ENCODE measurements at regions not wholly inside any gene's neighbourhood (a gene's known extent, or its start where the extent isn't known, plus 50 kb on each side); places are given as distances from the start of the nearest gene placed in this dataset.

- TF ChIP-seq AFF4 (CRISPR knock-in tag; IDR thresholded peaks at IDR 0.05; ENCODE audit: borderline replicate concordance) = no peak
- TF ChIP-seq KAT7 (CRISPR knock-in tag; IDR thresholded peaks at IDR 0.05; ENCODE audit: borderline replicate concordance) = no peak
- no peak for TF ChIP-seq ZNF425 (CRISPR knock-in tag; conservative IDR thresholded peaks at IDR 0.05)
- no peak for TF ChIP-seq NFE2L1 (CRISPR knock-in tag; IDR thresholded peaks at IDR 0.05)
- TF ChIP-seq E2F4 (CRISPR knock-in tag; IDR thresholded peaks at IDR 0.05; ENCODE audit: borderline replicate concordance, low read depth) = no peak
- no peak for TF ChIP-seq IRF2 (CRISPR knock-in tag; IDR thresholded peaks at IDR 0.05; ENCODE audit: borderline replicate concordance, low read depth)
- TF ChIP-seq ZNF263 (CRISPR knock-in tag; IDR thresholded peaks at IDR 0.05; ENCODE audit: low read depth) = no peak
- TF ChIP-seq ZNF671 (CRISPR knock-in tag; IDR thresholded peaks at IDR 0.05) = no peak
- no peak for TF ChIP-seq ZNF512 (CRISPR knock-in tag; IDR thresholded peaks at IDR 0.05; ENCODE audit: borderline replicate concordance)
These were observed 209.5 kb upstream of the SPOCK3 start (continued) for GRCh38 chr4:167443841-167444240.

GRCh38 chr4:167452922-167453430 is 218.7 kb upstream of the SPOCK3 start:
- no peak for ATAC-seq
- ChIA-PET CTCF (interaction anchor here (1.6 kb wide), 1 partner anchor 170 kb away, joined by 5 read pairs; no protein-coding TSS in a partner anchor), POLR2A (no interaction called here)
- Mint-ChIP-seq H3K27me3 (ENCODE audit: low read depth) (no peaks in the 10 kb centered on the region), H3K4me1 (no peaks in the 10 kb centered on the region), H3K9me3 (no peaks in the 10 kb centered on the region), H3K36me3 (no peaks in the 10 kb centered on the region), H3K4me3 (no peak overlapping the region), H3K27ac (no peak overlapping the region)
- no peak for DNase-seq (ENCODE audit: low spot score)
- TF ChIP-seq CDX4 (CRISPR knock-in tag; IDR thresholded peaks at IDR 0.05; ENCODE audit: borderline replicate concordance) = no peak
- TF ChIP-seq GABPB1 (CRISPR knock-in tag; IDR thresholded peaks at IDR 0.05) = no peak
- no peak for TF ChIP-seq ATF2 (CRISPR knock-in tag; IDR thresholded peaks at IDR 0.05; ENCODE audit: borderline replicate concordance, low read depth)
- no peak for TF ChIP-seq E2F5 (CRISPR knock-in tag; IDR thresholded peaks at IDR 0.05)
- no peak for TF ChIP-seq ELF4 (CRISPR knock-in tag; IDR thresholded peaks at IDR 0.05; ENCODE audit: low read depth)
- no peak for TF ChIP-seq RORB (CRISPR knock-in tag; IDR thresholded peaks at IDR 0.05)
- no peak for TF ChIP-seq TCF7 (CRISPR knock-in tag; IDR thresholded peaks at IDR 0.05; ENCODE audit: low read depth)
- TF ChIP-seq ZNF425 (CRISPR knock-in tag; conservative IDR thresholded peaks at IDR 0.05) = no peak
